Gastrocnemius medialis (tissue), 4 donors: ENCODE measurements at regions not wholly inside any gene's neighbourhood (a gene's known extent, or its start where the extent isn't known, plus 50 kb on each side); places are given as distances from the start of the nearest gene placed in this dataset.

Source experiments
- POLR2A ChIP-seq, 2 donors: fragments of 450-650 bp; IDR thresholded peaks; one replicate each; pipeline ENCODE4 v1.6.1; 2017; ENCODE audit warnings: antibody characterized with exemption in 2 of 2, mild to moderate bottlenecking in 2 of 2, moderate library complexity in 2 of 2
- TF ChIP-seq, protein P1 (sequence below), 5 experiments: fragments of 450-650 bp in 3 of 5; fragments of 200-600 bp in 2 of 5; sonication (generic) in 2 of 5; IDR thresholded peaks in 4 of 5; conservative IDR thresholded peaks in 1 of 5; 1 replicate in 4 of 5; 2 replicates in 1 of 5; pipeline ENCODE4 v1.5.1; 2016 to 2019; ENCODE audit warnings: antibody characterized with exemption in 5 of 5, mild to moderate bottlenecking in 3 of 5, moderate library complexity in 3 of 5

DNA sequence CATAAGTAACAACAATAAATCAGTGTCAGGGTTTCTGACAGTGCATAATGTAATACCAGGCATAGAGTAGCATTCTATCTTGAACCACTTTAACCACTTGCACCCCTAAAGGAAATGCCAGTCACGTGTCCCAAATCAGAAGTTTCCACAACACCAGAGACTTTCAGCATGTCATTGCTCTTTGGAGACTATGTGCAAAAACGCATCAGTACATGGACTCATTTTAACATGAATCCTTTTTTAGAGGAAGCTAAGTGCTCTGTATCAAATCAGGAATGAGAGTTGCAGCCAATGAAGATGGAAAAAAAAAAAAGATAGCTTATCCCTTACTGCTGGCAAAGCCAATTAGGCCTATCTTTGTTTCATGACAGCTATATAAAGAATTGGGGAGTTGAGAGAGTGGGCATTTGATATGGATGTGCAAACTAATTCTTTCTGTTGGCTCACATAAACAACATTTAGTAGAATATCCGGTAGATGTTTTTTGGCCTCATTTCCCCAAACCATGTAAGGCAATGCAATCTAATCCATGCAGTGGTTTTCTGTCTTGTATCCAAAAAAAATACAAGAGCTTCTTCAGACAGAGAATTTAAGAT is 353.1 kb downstream of the IRS1 start:
- TF ChIP-seq, protein P1, sequence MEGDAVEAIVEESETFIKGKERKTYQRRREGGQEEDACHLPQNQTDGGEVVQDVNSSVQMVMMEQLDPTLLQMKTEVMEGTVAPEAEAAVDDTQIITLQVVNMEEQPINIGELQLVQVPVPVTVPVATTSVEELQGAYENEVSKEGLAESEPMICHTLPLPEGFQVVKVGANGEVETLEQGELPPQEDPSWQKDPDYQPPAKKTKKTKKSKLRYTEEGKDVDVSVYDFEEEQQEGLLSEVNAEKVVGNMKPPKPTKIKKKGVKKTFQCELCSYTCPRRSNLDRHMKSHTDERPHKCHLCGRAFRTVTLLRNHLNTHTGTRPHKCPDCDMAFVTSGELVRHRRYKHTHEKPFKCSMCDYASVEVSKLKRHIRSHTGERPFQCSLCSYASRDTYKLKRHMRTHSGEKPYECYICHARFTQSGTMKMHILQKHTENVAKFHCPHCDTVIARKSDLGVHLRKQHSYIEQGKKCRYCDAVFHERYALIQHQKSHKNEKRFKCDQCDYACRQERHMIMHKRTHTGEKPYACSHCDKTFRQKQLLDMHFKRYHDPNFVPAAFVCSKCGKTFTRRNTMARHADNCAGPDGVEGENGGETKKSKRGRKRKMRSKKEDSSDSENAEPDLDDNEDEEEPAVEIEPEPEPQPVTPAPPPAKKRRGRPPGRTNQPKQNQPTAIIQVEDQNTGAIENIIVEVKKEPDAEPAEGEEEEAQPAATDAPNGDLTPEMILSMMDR (IDR thresholded peaks at IDR 0.05 in 4 of 5, conservative IDR thresholded peaks at IDR 0.05 in 1 of 5), result no peak
- TF ChIP-seq POLR2A (IDR thresholded peaks at IDR 0.05), result no peak
